GM23338 (cell line): ENCODE measurements at regions not wholly inside any gene's neighbourhood (a gene's known extent, or its start where the extent isn't known, plus 50 kb on each side); places are given as distances from the start of the nearest gene placed in this dataset.

Experiments used
- CTCF ChIP-seq, 2 experiments: fragments of 200-600 bp in 1 of 2; sonication (generic) in 1 of 2; conservative IDR thresholded peaks; 2 replicates each; pipeline versions ENCODE4 v1.5.1 to v1.6.1; 2016 to 2017; ENCODE audit warnings: antibody characterized with exemption in 2 of 2, low read depth in 2 of 2, mild to moderate bottlenecking in 2 of 2, moderate library complexity in 1 of 2
- EZH2 ChIP-seq: fragments of 200-600 bp; sonication (generic); IDR thresholded peaks from one replicate; pipeline ENCODE4 v1.8.0; 2017; ENCODE audit warnings: antibody characterized with exemption, mild to moderate bottlenecking, low read depth; ENCODE audit not compliant: unreplicated experiment
- EZH2phosphoT487 ChIP-seq: fragments of 200-600 bp; sonication (generic); IDR thresholded peaks from one replicate; pipeline ENCODE4 v1.8.1; 2018; ENCODE audit warnings: antibody characterized with exemption; ENCODE audit not compliant: unreplicated experiment
- POLR2AphosphoS5 ChIP-seq: IDR thresholded peaks from 2 replicates; pipeline ENCODE4 v1.6.1; 2016; ENCODE audit warnings: antibody characterized with exemption, low read depth
- REST ChIP-seq: IDR thresholded peaks from one replicate; pipeline ENCODE4 v1.6.1; 2018; ENCODE audit warnings: antibody characterized with exemption; ENCODE audit not compliant: unreplicated experiment
- ZNF331 ChIP-seq: fragments of 250-450 bp; sonication (Bioruptor Pico); IDR thresholded peaks from 2 replicates; pipeline ENCODE4 v1.5.0; 2020; ENCODE audit warnings: low read depth, mild to moderate bottlenecking, moderate library complexity

- TF ChIP-seq CTCF (conservative IDR thresholded peaks at IDR 0.05; ENCODE audit: low read depth in 2 of 2) (no peak), EZH2 (no peak), ZNF331 (CRISPR knock-in tag) (no peak), POLR2AphosphoS5 (no peak), EZH2phosphoT487 (no peak), REST (no peak)
These were observed 220.6 kb upstream of the MAP3K1 start for GRCh38 chr5:56594792-56595191.
